K562 (cell line): ENCODE measurements at regions not wholly inside any gene's neighbourhood (a gene's known extent, or its start where the extent isn't known, plus 50 kb on each side); places are given as distances from the start of the nearest gene placed in this dataset.

Experiments
- ATAC-seq: fragments of 200-7000 bp; cut with Tn5 transposase; 3 replicates; pipeline ENCODE4 v1.9.1; 2020; ENCODE audit warnings: moderate library complexity
- BruUV-seq: library from RNA; stranded (reverse); fragments of 400-500 nt; replicated peaks from 2 replicates; lab custom pipeline; 2021; lab: Mats Ljungman, UMichigan
- CTCF ChIA-PET: fragments of 300-600 bp; formaldehyde crosslinking; extraction: SDS; loops from one replicate; lab custom pipeline; 2021; ENCODE audit warnings: low intra/inter-chr PET ratio; lab: Yijun Ruan, JAX
- POLR2A ChIA-PET: fragments of 300-600, 350-650 bp; sonication (Branson Sonifier 250); formaldehyde crosslinking; extraction: SDS; loops from one replicate; lab custom pipeline; 2021; ENCODE audit warnings: antibody characterized with exemption, inconsistent platforms; lab: Yijun Ruan, JAX
- DNase-seq, 4 experiments: peaks; one replicate each; pipeline versions ENCODE4 v3.0.0 to v3.0.0-alpha.2; 2011 to 2018; ENCODE audit warnings: low spot score in 3 of 4, mixed read lengths in 3 of 4; ENCODE audit errors: extremely low read depth in 1 of 4
- FAIRE-seq: peaks from 2 replicates; lab custom pipeline; 2011; peaks lifted over from hg19 to GRCh38; lab: Jason Lieb, UNC
- H2AFZ ChIP-seq: 2 replicates; pipeline ENCODE4 v1.6.0; 2011; ENCODE audit warnings: low read depth, low read length, control low read depth, inconsistent platforms
- H3K27ac ChIP-seq: fragments of 200-600 bp; 3 replicates; pipeline ENCODE4 v1.8.0; 2011; ENCODE audit warnings: low read depth, mild to moderate bottlenecking, control low read depth, inconsistent platforms, low read length, moderate library complexity, mixed read lengths; ENCODE audit errors: extremely low read depth
- H3K27me3 ChIP-seq, 2 experiments: fragments of 300-600 bp in 1 of 2; 2 replicates in 1 of 2; 3 replicates in 1 of 2; pipeline versions ENCODE4 v1.6.0 to v1.8.0; 2011; ENCODE audit warnings: inconsistent platforms in 2 of 2, low read length in 2 of 2, mild to moderate bottlenecking in 1 of 2, mixed read lengths in 1 of 2, moderate library complexity in 1 of 2; ENCODE audit not compliant: control insufficient read depth in 2 of 2, insufficient read depth in 2 of 2
- H3K36me3 ChIP-seq: fragments of 300-600 bp; 3 replicates; pipeline ENCODE4 v1.8.0; 2011; ENCODE audit warnings: mild to moderate bottlenecking, low read length, inconsistent platforms; ENCODE audit not compliant: control insufficient read depth, insufficient read depth
- H3K4me1 ChIP-seq, 2 experiments: fragments of 200-600 bp in 1 of 2; replicated peaks in 1 of 2; 2 replicates in 1 of 2; 3 replicates in 1 of 2; pipeline versions ENCODE4 v1.5.1 to v1.8.0; 2011; ENCODE audit warnings: inconsistent platforms in 2 of 2, low read length in 2 of 2, mild to moderate bottlenecking in 1 of 2, mixed read lengths in 1 of 2, moderate library complexity in 1 of 2; ENCODE audit not compliant: control insufficient read depth in 2 of 2, insufficient read depth in 2 of 2
- H3K4me2 ChIP-seq: 2 replicates; pipeline ENCODE4 v1.6.1; 2011; ENCODE audit warnings: low read length, control low read depth, inconsistent platforms, mixed read lengths; ENCODE audit not compliant: insufficient read depth
- H3K4me3 ChIP-seq: fragments of 200-600 bp; sonication (generic), shearing (Covaris generic); 2 replicates; pipeline ENCODE4 v1.5.1; 2016; ENCODE audit warnings: control low read depth, inconsistent platforms
- H3K79me2 ChIP-seq: fragments of 200-600 bp; 3 replicates; pipeline ENCODE4 v1.8.0; 2011; ENCODE audit warnings: low read length, inconsistent platforms; ENCODE audit not compliant: control insufficient read depth, insufficient read depth
- H3K9ac ChIP-seq, 2 experiments: 2 replicates each; pipeline versions ENCODE4 v1.6.0 to v1.6.1; 2011; ENCODE audit warnings: low read depth in 2 of 2, low read length in 2 of 2, control low read depth in 1 of 2, inconsistent platforms in 1 of 2, mild to moderate bottlenecking in 1 of 2, mixed read lengths in 1 of 2; ENCODE audit not compliant: insufficient read depth in 1 of 2
- H3K9me1 ChIP-seq: one replicate; pipeline ENCODE4 v1.6.0; 2011; ENCODE audit warnings: inconsistent platforms, mild to moderate bottlenecking, low read length, moderate library complexity; ENCODE audit not compliant: control insufficient read depth, insufficient read depth
- H3K9me3 ChIP-seq: replicated peaks from 2 replicates; pipeline ENCODE4 v1.5.1; 2011; ENCODE audit warnings: low read depth, low read length, inconsistent platforms; ENCODE audit not compliant: control insufficient read depth, insufficient read depth
- H4K20me1 ChIP-seq: replicated peaks from 2 replicates; pipeline ENCODE4 v1.6.1; 2011; ENCODE audit warnings: low read length, inconsistent platforms, mixed read lengths; ENCODE audit not compliant: control insufficient read depth, insufficient read depth
- CEBPB ChIP-seq: fragments of 450-650 bp; IDR thresholded peaks from 2 replicates; pipeline ENCODE4 v1.6.1; 2016; ENCODE audit warnings: missing genetic modification characterization, missing compliant biosample characterization
- CEBPG ChIP-seq, 3 experiments: fragments of 200-800 bp in 1 of 3; sonication (Bioruptor generic) in 1 of 3; sonication (generic) in 1 of 3; formaldehyde crosslinking in 1 of 3; IDR thresholded peaks in 2 of 3; conservative IDR thresholded peaks in 1 of 3; 2 replicates each; pipeline versions ENCODE4 v1.6.1 to v1.8.0; 2016 to 2022; ENCODE audit warnings: missing compliant biosample characterization in 2 of 3, missing genetic modification characterization in 2 of 3, mild to moderate bottlenecking in 1 of 3, missing genetic modification reagents in 1 of 3
- HNRNPUL1 ChIP-seq: fragments of 200-400 bp; formaldehyde crosslinking; IDR thresholded peaks from 2 replicates; pipeline ENCODE4 v1.6.1; 2017; ENCODE audit warnings: low read length
- MCM3 ChIP-seq: fragments of 450-650 bp; IDR thresholded peaks from 2 replicates; pipeline ENCODE4 v1.6.1; 2016
- MIER1 ChIP-seq: fragments of 450-650 bp; IDR thresholded peaks from 2 replicates; pipeline ENCODE4 v1.6.1; 2016; ENCODE audit warnings: antibody characterized with exemption, mild to moderate bottlenecking, low read depth
- ZBED1 ChIP-seq: IDR thresholded peaks from 2 replicates; pipeline ENCODE4 v1.6.1; 2014
- ZBTB7A ChIP-seq: IDR thresholded peaks from 2 replicates; pipeline ENCODE4 v1.6.1; 2011; ENCODE audit warnings: low read depth, mild to moderate bottlenecking, low read length, moderate library complexity, borderline replicate concordance; ENCODE audit not compliant: control insufficient read depth
- ZNF280B ChIP-seq: fragments of 250-450 bp; sonication (Bioruptor Pico); IDR thresholded peaks from 2 replicates; pipeline ENCODE4 v1.5.1; 2021; ENCODE audit warnings: mild to moderate bottlenecking
- ZNF445 ChIP-seq: fragments of 250-450 bp; sonication (Bioruptor Pico); IDR thresholded peaks from 2 replicates; pipeline ENCODE4 v1.4.0; 2020; ENCODE audit warnings: low read depth, mild to moderate bottlenecking, moderate library complexity
- ZNF766 ChIP-seq: fragments of 200-800 bp; sonication (Bioruptor generic); conservative IDR thresholded peaks from 2 replicates; pipeline ENCODE4 v1.6.1; 2016; ENCODE audit warnings: missing genetic modification characterization, missing compliant biosample characterization
- WGBS: fragments of 100-300 bp; shearing (Covaris generic); methylation state at CpG from one replicate; pipeline ENCODE4 v1.1.6; 2016; ENCODE audit warnings: low coverage, mixed read lengths; ENCODE audit not compliant: insufficient coverage; ENCODE audit errors: missing lambda C conversion rate; 5-methylcytosine and 5-hydroxymethylcytosine counted together
- in situ Hi-C: fragments of 300-500 bp; cut with MboI; formaldehyde crosslinking; loops from 4 replicates; pipeline ENCODE4 v1.15.0; 2018; ENCODE audit warnings: inconsistent platforms, mixed read lengths
- intact Hi-C: fragments of 100-400 bp; cut with micrococcal nuclease; formaldehyde crosslinking; loops from 2 replicates; pipeline ENCODE4 v1.14.2; 2022
- TF ChIP-seq, protein P1 (sequence below): fragments of 450-650 bp; IDR thresholded peaks from 2 replicates; pipeline ENCODE4 v1.6.1; 2018; ENCODE audit not compliant: partially characterized antibody

DNA sequence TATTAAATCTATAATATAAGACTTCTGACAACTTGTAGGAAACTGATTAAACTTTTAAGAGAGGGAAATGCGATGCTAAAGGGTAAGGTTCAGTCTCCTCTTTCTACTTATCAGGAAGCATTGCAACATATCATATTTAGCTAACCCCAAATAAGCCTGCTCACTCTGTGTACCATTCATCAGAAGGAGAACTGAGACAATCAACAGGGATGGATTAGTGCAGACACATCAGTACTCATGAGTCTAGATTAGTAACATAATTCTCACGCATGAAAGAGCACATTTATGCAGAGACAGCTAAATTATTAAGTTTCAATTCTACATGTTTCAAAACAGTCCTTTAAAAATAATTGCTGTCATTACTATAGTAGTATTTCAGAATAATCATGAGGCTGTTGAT, 354.2 kb upstream of the ZWINT start (continued):
- no peak for TF ChIP-seq ZNF280B (CRISPR knock-in tag)
- TF ChIP-seq HNRNPUL1, result no peak
- no peak for TF ChIP-seq ZBTB7A
- no peak for TF ChIP-seq MCM3
- TF ChIP-seq ZNF445, result no peak
- TF ChIP-seq ZBED1, result no peak
- no peak for TF ChIP-seq MIER1

GRCh38 chr10:56698506-56698905, 337.4 kb upstream of the ZWINT start:
- no peaks in the 10 kb centered on the region for H3K9me3 ChIP-seq
- intact Hi-C loops (no loop called here), in situ Hi-C loops (no loop called here)
- no peak for DNase-seq
- ChIA-PET CTCF (no interaction called here), POLR2A (no interaction called here)
- BruUV-seq, result no TSS peak
- no peak overlapping the region for H3K27ac ChIP-seq
- no peak for TF ChIP-seq ZNF766 (CRISPR knock-in tag)
- TF ChIP-seq, protein P1, sequence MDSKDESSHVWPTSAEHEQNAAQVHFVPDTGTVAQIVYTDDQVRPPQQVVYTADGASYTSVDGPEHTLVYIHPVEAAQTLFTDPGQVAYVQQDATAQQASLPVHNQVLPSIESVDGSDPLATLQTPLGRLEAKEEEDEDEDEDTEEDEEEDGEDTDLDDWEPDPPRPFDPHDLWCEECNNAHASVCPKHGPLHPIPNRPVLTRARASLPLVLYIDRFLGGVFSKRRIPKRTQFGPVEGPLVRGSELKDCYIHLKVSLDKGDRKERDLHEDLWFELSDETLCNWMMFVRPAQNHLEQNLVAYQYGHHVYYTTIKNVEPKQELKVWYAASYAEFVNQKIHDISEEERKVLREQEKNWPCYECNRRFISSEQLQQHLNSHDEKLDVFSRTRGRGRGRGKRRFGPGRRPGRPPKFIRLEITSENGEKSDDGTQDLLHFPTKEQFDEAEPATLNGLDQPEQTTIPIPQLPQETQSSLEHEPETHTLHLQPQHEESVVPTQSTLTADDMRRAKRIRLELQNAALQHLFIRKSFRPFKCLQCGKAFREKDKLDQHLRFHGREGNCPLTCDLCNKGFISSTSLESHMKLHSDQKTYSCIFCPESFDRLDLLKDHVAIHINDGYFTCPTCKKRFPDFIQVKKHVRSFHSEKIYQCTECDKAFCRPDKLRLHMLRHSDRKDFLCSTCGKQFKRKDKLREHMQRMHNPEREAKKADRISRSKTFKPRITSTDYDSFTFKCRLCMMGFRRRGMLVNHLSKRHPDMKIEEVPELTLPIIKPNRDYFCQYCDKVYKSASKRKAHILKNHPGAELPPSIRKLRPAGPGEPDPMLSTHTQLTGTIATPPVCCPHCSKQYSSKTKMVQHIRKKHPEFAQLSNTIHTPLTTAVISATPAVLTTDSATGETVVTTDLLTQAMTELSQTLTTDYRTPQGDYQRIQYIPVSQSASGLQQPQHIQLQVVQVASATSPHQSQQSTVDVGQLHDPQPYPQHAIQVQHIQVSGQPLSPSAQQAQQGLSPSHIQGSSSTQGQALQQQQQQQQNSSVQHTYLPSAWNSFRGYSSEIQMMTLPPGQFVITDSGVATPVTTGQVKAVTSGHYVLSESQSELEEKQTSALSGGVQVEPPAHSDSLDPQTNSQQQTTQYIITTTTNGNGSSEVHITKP, result no peak
- no peak for TF ChIP-seq CEBPG (CRISPR knock-in tag; IDR thresholded peaks at IDR 0.05)
- TF ChIP-seq CEBPG (tag; conservative IDR thresholded peaks at IDR 0.05 in 1 of 2, IDR thresholded peaks at IDR 0.05 in 1 of 2), result peak in 1 of 2 experiments; percentile 88; a peak in 2 of 4 replicates
- TF ChIP-seq CEBPB (tag), result peak; percentile 60; the same call in 1 of the 2 replicates
- no peaks in the 10 kb centered on the region for H3K79me2 ChIP-seq
- H3K4me2 ChIP-seq, result no peak overlapping the region
- H3K9ac ChIP-seq, result no peak overlapping the region
- no peaks in the 10 kb centered on the region for H3K4me1 ChIP-seq
- no peaks in the 10 kb centered on the region for H4K20me1 ChIP-seq
- H3K4me3 ChIP-seq, result no peak overlapping the region
- H3K9me1 ChIP-seq, result no peaks in the 10 kb centered on the region
- WGBS, result 0% methylated on average over 2 of the region's 2 CpGs
- no peak for FAIRE-seq
- H3K36me3 ChIP-seq, result no peaks in the 10 kb centered on the region
- no peak overlapping the region for H2AFZ ChIP-seq
- no peaks in the 10 kb centered on the region for H3K27me3 ChIP-seq
- no peak for ATAC-seq
